ENCODE measurements at regions not wholly inside any gene's neighbourhood (a gene's known extent, or its start where the extent isn't known, plus 50 kb on each side); places are given as distances from the start of the nearest gene placed in this dataset.

DNA sequence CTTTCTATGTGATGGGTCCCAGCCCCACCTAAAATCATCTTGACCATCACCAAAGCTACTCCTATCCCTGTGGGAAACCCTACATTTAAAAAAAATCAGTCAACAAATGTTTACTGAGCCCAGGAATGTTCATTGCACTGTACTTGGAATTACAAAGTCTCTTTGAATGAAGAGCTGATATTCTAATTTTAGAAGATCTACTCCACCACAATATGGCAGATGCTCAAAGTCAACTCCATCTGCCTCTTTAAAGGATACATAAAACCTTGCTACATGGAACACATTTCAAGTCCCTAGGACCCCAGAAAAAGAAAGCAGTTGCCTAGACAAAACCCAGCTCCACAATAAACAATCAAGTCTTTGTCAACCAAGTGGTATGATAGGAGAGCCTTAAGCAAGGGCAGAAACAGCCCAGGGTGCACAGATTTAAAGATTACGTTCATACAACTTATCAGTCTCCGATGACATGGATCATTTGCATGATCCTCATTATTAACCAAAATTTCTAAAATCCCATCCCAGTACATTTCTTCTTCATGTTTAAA is 234.3 kb upstream of the ACVR2A start:
- TF ChIP-seq EZH2 (IDR thresholded peaks at IDR 0.05; ENCODE audit: low read length, unreplicated experiment) (no peak), EZH2phosphoT487 (IDR thresholded peaks at IDR 0.05; ENCODE audit: borderline replicate concordance, low read length) (no peak)
- TF ChIP-seq, protein P1, sequence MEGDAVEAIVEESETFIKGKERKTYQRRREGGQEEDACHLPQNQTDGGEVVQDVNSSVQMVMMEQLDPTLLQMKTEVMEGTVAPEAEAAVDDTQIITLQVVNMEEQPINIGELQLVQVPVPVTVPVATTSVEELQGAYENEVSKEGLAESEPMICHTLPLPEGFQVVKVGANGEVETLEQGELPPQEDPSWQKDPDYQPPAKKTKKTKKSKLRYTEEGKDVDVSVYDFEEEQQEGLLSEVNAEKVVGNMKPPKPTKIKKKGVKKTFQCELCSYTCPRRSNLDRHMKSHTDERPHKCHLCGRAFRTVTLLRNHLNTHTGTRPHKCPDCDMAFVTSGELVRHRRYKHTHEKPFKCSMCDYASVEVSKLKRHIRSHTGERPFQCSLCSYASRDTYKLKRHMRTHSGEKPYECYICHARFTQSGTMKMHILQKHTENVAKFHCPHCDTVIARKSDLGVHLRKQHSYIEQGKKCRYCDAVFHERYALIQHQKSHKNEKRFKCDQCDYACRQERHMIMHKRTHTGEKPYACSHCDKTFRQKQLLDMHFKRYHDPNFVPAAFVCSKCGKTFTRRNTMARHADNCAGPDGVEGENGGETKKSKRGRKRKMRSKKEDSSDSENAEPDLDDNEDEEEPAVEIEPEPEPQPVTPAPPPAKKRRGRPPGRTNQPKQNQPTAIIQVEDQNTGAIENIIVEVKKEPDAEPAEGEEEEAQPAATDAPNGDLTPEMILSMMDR (conservative IDR thresholded peaks at IDR 0.05; ENCODE audit: low read depth, low read length), result no peak

All from PC-3 (cell line).